Peyer's patch (tissue), 4 donors: ENCODE measurements at regions not wholly inside any gene's neighbourhood (a gene's known extent, or its start where the extent isn't known, plus 50 kb on each side); places are given as distances from the start of the nearest gene placed in this dataset.

Source experiments
- DNase-seq, 3 donors: peaks; one replicate each; pipeline ENCODE4 v3.0.0-alpha.2; 2017 to 2019
- H3K27ac ChIP-seq, 4 donors: fragments of 200-600 bp; sonication (generic); one replicate each; pipeline ENCODE4 v1.5.1; 2016 to 2019
- H3K27me3 ChIP-seq, 2 donors: fragments of 200-600 bp; sonication (generic); one replicate each; pipeline ENCODE4 v1.5.1; 2019
- H3K36me3 ChIP-seq, 3 donors: fragments of 200-600 bp; sonication (generic); one replicate each; pipeline ENCODE4 v1.5.1; 2016 to 2019
- H3K4me1 ChIP-seq, 4 donors: fragments of 200-600 bp; sonication (generic); one replicate each; pipeline ENCODE4 v1.5.1; 2016 to 2019
- H3K4me3 ChIP-seq, 4 donors: fragments of 200-600 bp; sonication (generic); 1 replicate in 3 of 4; 2 replicates in 1 of 4; pipeline ENCODE4 v1.5.1; 2016 to 2019; ENCODE audit warnings: mild to moderate bottlenecking in 1 of 4
- H3K9me3 ChIP-seq, 4 donors: fragments of 200-600 bp; sonication (generic); one replicate each; pipeline ENCODE4 v1.5.1; 2016 to 2019; ENCODE audit warnings: mild to moderate bottlenecking in 1 of 4
- POLR2A ChIP-seq, 2 donors: fragments of 450-650 bp; IDR thresholded peaks; one replicate each; pipeline ENCODE4 v1.5.1; 2017; ENCODE audit warnings: antibody characterized with exemption in 2 of 2, mild to moderate bottlenecking in 2 of 2, moderate library complexity in 2 of 2
- TF ChIP-seq, protein P1 (sequence below), 6 experiments: fragments of 450-650 bp in 4 of 6; fragments of 200-600 bp in 2 of 6; sonication (generic) in 1 of 6; IDR thresholded peaks; one replicate each; pipeline ENCODE4 v1.5.1; 2017 to 2019; ENCODE audit warnings: antibody characterized with exemption in 6 of 6, mild to moderate bottlenecking in 3 of 6, moderate library complexity in 1 of 6

DNA sequence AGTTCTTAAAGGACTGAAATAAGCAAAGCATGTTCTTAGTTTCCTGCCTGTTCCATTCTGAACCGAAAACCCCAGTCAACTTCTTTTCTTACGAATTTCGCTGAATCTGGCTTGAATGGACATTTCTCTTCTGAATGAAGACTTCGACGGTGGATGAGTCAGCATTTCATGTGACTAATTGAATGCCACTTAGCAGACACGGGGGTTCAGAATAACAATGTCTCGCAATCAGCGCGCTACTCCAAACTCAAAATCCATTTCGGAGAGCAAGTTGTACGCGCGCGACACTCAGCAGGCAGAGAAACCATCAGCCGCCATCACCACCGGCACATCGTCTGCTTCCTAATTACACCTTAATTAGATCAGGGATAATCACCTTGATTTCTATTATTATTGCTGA, 239.0 kb upstream of the KLF6 start:
- no peak for DNase-seq
- H3K27ac ChIP-seq, result no peak overlapping the region
- TF ChIP-seq, protein P1, sequence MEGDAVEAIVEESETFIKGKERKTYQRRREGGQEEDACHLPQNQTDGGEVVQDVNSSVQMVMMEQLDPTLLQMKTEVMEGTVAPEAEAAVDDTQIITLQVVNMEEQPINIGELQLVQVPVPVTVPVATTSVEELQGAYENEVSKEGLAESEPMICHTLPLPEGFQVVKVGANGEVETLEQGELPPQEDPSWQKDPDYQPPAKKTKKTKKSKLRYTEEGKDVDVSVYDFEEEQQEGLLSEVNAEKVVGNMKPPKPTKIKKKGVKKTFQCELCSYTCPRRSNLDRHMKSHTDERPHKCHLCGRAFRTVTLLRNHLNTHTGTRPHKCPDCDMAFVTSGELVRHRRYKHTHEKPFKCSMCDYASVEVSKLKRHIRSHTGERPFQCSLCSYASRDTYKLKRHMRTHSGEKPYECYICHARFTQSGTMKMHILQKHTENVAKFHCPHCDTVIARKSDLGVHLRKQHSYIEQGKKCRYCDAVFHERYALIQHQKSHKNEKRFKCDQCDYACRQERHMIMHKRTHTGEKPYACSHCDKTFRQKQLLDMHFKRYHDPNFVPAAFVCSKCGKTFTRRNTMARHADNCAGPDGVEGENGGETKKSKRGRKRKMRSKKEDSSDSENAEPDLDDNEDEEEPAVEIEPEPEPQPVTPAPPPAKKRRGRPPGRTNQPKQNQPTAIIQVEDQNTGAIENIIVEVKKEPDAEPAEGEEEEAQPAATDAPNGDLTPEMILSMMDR (IDR thresholded peaks at IDR 0.05), result no peak
- TF ChIP-seq POLR2A (IDR thresholded peaks at IDR 0.05), result no peak
- no peaks in the 10 kb centered on the region for H3K9me3 ChIP-seq
- H3K4me1 ChIP-seq, result no peaks in the 10 kb centered on the region
- no peak overlapping the region for H3K4me3 ChIP-seq
- H3K27me3 ChIP-seq, result no peaks in the 10 kb centered on the region
- H3K36me3 ChIP-seq, result no peaks in the 10 kb centered on the region

DNA sequence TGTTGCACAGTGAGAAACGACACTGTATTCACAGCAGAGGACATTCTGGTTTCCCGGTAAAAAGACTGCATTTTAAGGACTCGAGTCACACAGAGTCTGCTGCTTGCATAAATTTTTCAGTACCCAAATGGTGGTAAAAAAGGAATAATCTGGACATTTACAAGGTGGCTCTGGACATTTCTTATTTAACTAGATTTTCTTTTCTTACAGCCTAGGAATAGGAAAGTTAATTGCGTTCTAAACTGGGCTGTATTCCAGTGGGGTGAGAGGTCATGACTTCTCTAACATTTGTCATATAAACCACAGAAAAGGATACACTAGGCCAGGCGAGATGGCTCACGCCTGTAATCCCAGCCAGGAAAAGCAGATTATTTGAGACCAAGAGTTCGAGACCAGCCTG, 237.5 kb upstream of the KLF6 start:
- Histone ChIP-seq H3K4me1 (no peaks in the 10 kb centered on the region), H3K27ac (no peak overlapping the region), H3K27me3 (no peaks in the 10 kb centered on the region), H3K9me3 (no peaks in the 10 kb centered on the region), H3K4me3 (no peak overlapping the region), H3K36me3 (no peaks in the 10 kb centered on the region)
- DNase-seq, result no peak
- TF ChIP-seq, protein P1 (IDR thresholded peaks at IDR 0.05), result no peak
- no peak for TF ChIP-seq POLR2A (IDR thresholded peaks at IDR 0.05)

DNA sequence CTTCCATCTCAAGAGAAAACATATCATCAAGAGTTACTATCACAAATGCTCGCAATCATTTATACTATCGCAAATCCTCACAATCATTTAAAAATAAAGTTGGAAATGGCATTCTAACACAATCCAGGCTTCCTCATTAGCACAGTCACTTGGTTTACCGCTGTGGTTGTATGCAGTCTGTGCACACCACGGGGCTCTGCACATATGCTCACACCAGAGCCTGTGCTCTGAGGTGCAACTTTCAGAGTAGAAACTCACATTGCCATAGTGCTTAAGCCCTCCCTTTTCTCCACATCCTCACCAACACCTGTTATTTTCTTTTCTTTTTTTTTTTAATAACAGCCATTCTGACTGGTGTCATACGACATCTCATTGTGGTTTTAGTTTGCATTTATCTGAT, 235.6 kb upstream of the KLF6 start:
- Histone ChIP-seq H3K9me3 (no peaks in the 10 kb centered on the region), H3K4me3 (no peak overlapping the region), H3K36me3 (no peaks in the 10 kb centered on the region), H3K27ac (no peak overlapping the region), H3K27me3 (no peaks in the 10 kb centered on the region), H3K4me1 (no peaks in the 10 kb centered on the region)
- no peak for DNase-seq
- TF ChIP-seq, protein P1 (IDR thresholded peaks at IDR 0.05), result no peak
- TF ChIP-seq POLR2A (IDR thresholded peaks at IDR 0.05), result no peak

DNA sequence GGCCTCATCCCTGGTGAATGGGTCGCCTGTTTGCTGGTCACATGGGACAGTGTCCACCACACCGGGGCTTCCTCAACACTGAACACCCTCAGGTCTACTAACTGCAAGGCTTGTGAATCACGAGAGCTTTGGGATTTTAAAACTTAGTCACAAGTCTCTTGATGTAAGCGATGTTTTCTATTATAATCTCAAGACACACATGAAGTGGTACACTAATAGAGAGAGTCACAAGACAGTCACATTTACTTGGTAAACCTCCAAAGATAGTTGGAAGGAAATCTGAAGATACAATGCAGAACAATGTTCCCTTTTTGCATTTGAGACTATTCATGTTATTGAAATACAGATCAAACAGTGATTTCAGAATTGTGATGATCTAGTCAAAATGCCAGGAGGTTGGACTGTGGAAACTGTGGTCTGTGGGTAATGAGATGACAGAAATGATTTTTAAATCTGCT, 233.1 kb upstream of the KLF6 start:
- TF ChIP-seq, protein P1 (IDR thresholded peaks at IDR 0.05), result no peak
- no peak for TF ChIP-seq POLR2A (IDR thresholded peaks at IDR 0.05)

DNA sequence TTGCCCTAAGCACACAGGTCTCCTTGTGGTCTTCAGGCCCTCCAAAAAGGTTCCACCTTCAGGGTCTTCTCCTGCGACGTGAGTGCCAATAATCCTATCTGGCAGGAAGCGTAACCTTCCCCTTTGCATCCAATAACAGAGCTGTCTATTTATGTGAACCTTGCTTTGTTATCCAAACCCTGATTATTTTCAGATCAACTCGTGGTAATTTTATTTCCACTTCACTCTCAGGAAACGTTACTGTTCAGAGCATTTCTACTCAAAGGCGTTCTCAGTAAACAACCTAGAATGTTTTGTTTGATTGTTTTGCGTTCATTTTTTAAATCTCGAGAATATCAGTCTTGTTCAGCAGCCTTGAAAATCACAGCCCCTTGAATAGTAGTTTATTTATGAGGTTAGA, 232.3 kb upstream of the KLF6 start:
- no peak overlapping the region for H3K27ac ChIP-seq
- H3K9me3 ChIP-seq, result no peaks in the 10 kb centered on the region
- no peak overlapping the region for H3K4me3 ChIP-seq
- no peaks in the 10 kb centered on the region for H3K36me3 ChIP-seq
- no peaks in the 10 kb centered on the region for H3K27me3 ChIP-seq
- H3K4me1 ChIP-seq, result no peaks in the 10 kb centered on the region
- TF ChIP-seq, protein P1 (IDR thresholded peaks at IDR 0.05), result no peak
- no peak for TF ChIP-seq POLR2A (IDR thresholded peaks at IDR 0.05)
- DNase-seq, result no peak

More for the DNA sequence above, 233.1 kb upstream of the KLF6 start:
- Histone ChIP-seq H3K4me3 (no peak overlapping the region), H3K27ac (no peak overlapping the region), H3K4me1 (no peaks in the 10 kb centered on the region), H3K9me3 (no peaks in the 10 kb centered on the region), H3K36me3 (no peaks in the 10 kb centered on the region), H3K27me3 (no peaks in the 10 kb centered on the region)
- DNase-seq, result no peak

DNA sequence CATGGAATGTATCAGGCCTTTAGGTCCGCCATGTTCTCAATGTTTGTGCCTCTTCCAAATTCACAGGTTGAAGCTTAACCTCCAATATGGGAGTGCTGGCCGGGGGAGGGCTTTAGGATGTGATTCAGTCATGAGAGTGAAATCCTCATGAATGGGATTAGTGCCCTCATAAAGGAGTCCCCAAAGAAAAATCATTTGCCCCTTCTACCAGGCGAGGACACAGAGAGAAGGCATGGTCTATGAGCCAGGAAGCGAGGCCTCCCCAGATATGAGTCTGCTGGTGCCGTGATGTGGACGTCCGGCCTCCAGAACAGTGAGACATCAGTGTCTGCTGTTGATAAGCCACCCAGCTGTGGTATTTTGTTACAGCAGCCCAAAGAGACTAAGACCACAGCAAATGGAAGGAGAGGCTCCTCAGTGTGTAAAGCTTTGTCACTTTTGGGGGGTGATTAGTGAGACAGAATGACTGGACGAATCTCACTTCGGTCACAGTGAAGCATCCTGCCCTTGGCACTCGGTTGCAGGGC, 231.3 kb upstream of the KLF6 start:
- Histone ChIP-seq H3K4me3 (no peak overlapping the region), H3K36me3 (no peaks in the 10 kb centered on the region), H3K4me1 (no peaks in the 10 kb centered on the region), H3K27ac (no peak overlapping the region), H3K9me3 (no peaks in the 10 kb centered on the region), H3K27me3 (no peaks in the 10 kb centered on the region)
- TF ChIP-seq, protein P1 (IDR thresholded peaks at IDR 0.05), result no peak
- no peak for TF ChIP-seq POLR2A (IDR thresholded peaks at IDR 0.05)
- no peak for DNase-seq
